Stimulated activated CD8-positive, alpha-beta memory T cell treated with anti-CD3 and anti-CD28 coated beads, Interleukin-2, amount 100 ng/mL, for 48 hours (primary cell): ENCODE measurements at regions not wholly inside any gene's neighbourhood (a gene's known extent, or its start where the extent isn't known, plus 50 kb on each side); places are given as distances from the start of the nearest gene placed in this dataset.

Experiments
- DNase-seq, 2 donors: peaks; one replicate each; pipeline ENCODE4 v3.0.0-alpha.2; 2020; ENCODE audit warnings: low read depth in 2 of 2

DNA sequence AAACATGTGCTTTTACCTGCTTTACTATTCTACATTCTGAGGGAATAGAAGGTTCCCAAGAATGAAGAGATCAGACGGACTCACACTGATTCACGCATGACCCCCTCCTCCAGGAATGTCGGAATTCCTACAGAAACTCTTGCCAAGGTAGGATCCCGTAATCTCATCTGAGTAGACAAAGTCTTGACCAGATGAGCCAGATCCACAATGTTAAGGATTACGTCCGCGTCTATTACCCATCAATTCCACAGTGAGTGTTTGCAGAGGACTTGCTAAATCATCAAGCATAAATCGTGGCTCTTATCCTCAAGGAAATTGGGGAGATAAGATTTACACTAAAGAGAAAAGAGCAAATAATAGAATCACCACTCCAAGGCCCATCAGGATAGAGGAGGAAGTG lies 245.9 kb upstream of the FOXQ1 start:
- no peak for DNase-seq

DNA sequence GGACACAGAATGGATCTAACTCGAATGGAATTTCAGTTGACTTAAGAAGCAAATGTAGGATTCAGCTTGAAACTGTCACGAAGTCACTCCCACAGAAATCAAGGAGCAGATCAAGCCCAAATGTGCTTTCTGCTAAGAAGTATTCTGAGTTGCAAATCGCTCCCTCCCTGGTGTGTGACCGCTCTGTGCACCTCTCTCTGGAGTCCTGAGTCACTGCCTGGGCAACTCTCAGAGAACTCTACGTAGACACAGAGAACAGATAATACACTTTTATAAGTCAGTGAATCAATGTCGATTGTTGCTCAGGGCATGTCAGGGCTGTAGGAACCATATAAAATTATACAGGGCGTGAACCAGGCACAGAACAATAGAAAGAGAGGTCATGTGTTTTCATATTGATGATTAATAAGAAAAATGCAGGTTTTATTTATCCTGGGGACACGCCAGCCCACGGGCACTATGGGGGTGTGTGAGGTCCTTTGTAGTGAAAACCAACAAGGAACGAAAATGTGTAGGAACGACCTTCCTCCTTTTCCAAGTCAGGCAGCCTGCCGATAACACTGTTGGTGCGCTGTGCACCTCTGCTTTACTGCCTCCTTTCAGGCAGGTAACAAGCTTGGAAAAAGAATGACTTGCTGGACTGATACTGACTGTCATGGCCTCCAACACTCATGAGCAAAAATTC lies 248.1 kb upstream of the FOXQ1 start:
- DNase-seq, result no peak

GRCh38 chr6:1062786-1063545 lies 248.9 kb upstream of the FOXQ1 start:
- DNase-seq, result no peak

GRCh38 chr6:1059596-1059995 lies 252.3 kb upstream of the FOXQ1 start:
- DNase-seq, result no peak

DNA sequence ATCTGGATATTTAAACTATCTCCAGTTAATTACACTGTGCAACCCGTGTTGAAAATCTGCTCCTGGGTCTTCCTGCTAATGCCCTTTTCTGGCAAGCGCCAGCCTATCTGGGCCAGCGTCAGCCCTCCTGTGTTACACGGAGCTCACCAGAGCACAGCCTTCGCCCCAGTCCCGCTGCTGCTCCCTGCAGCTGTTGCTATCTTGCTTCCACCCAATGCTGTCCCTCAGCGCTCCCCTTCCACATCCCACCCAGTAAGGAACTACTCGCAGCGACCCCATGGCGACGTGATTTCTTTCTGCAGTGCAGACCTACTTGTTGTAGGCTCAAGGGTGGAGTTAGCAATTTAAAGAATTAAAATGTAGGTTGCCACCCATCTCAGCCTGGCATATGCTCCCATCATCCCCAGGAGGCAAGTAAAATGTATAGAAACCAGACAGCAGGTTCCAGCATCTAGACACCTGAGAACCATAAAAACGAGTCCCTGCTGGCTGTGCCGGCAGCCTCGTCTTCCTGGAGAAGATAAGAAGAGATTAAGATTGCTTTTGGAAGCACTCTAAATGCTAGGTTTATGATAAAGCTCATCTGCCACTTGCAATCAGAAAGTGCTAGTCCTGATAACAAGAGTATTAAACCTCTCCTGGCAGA lies 254.3 kb upstream of the FOXQ1 start:
- DNase-seq, result no peak

GRCh38 chr6:1055015-1055921 lies 256.6 kb upstream of the FOXQ1 start:
- DNase-seq, result no peak

DNA sequence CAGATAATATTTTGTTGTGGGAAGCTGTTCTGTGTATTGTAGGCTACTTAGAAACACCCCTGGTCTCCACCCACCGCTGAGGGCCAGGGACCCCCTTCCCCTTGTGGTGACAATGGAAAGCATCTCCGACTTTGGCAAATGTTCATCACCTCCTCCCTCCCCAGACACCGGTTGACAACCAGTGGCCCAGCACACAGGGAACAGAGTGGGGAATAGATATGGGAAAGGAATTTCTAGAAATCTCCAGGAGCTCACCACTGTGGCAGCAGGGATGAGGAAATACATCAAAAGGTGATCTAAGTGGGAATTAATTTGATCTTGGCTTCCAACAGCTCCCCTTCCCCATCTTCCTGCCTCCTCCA lies 257.3 kb upstream of the FOXQ1 start:
- DNase-seq, result no peak

DNA sequence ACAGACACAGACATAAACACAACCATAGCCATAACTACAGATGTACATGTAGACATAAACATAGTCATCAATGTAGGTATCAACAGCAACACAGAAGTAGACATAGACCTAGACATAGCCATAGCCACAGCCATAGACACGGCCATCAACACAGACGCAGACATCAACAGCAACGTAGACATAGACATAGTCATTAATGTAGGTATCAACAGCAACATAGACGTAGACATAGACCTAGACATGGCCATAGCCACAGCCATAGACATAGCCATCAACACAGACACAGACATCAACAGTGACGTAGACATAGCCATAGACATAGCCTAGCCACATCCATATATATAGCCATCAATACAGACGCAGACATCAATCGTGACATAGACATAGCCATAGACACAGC lies 258.3 kb upstream of the FOXQ1 start:
- no peak for DNase-seq

GRCh38 chr6:1052262-1052661 lies 259.6 kb upstream of the FOXQ1 start:
- no peak for DNase-seq

DNA sequence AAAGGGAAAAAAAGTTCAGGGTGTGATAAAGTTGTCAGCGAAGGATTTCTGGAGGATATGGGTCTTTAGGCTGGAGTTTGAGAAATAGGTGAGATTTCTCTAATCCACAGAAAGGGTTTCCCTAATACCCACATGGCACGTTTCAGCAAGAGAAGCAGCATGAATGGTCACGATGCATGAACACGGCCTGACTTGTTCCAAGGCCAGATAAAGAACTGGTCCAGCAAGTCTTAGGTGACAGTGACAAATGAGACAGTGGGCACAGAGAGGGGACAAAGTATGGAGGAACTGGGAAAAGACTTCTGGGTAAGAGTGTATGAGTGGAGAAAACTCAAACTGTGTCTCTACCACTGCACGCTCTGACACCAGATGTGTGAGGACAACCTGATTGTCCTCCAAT lies 262.0 kb upstream of the FOXQ1 start:
- DNase-seq, result no peak

DNA sequence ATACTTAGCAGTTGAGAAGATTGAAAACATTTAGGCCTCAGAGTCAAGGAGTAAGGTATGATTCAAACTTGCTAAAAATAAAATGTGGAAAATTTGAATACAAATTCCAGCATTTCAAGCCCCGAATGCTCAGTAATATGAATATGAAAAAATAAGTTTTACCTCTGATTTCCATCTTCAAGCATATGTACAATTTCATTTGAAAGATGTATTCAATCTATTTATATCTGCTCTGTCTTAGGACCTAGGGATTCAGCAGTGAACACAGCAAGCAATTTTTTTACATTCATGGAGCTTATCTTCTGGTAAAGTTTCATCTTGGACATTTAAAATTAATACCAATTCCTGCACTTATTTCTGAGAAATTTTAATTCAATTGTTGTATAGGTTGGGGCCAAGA lies 262.7 kb upstream of the FOXQ1 start:
- no peak for DNase-seq

DNA sequence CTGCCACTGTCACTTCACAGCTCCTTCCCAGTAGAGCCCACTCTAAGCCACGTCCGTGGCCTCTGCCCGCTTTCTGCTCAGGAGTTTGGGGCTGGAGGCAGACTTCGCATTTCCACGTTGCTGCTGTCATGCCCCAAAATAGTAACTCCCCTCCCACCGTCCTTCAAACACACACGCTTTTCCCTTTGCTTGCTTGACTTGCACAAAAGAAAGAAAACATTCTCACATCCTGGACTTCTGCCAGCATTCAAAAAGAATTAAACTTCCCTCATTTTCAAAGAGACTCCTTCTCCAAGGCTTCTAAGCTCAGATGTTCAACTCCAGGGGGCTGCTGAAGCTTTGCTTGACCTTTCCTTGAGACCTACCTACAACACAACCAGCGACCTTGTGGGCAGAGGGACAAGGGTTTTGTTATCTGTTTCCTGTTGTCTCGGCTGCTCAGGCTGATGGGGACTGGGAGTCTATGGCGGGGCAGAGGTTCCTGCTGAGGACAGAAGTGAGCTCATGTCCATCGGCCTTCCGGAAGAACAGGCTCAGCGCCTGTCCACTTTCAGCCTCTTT lies 263.8 kb upstream of the FOXQ1 start:
- no peak for DNase-seq

GRCh38 chr6:1045239-1045638 lies 266.7 kb upstream of the FOXQ1 start:
- no peak for DNase-seq

DNA sequence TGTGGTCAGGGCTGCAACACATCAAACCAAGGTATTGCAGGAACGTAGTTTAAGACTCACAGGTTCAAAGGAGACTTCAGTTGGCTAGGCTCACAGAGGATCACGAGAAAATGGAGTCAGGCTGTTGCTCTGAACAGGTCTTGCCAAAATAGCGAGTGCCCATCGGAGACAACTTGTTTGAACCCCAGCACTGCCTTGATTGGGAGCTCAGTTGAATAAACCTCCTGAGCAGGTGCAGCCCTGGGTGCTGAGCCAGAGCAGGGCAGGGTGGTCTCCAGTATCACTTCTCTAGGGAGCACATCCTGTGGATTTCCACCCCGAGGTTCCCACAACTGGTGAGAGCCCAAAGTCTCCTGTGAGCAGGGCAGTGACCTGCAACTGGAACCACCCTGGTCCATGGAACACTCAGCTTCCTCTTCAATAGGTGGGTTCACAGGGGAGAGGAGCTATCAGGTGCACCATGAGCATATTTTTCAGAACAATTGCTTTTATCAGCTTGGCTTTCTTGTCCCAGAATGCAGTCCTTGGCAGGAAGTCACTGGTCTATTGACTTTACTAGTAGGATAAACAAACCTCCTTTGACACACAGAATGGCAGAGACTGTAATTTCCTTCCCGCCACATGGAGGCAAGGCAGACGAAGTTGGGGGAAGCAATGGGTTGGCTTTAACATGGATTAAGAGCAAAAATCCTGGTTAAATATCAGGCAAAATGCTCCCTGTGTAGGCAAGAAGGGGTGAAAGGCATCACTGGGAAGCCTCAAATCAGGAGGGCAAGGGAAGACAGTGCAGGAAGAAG lies 267.7 kb upstream of the FOXQ1 start:
- no peak for DNase-seq

DNA sequence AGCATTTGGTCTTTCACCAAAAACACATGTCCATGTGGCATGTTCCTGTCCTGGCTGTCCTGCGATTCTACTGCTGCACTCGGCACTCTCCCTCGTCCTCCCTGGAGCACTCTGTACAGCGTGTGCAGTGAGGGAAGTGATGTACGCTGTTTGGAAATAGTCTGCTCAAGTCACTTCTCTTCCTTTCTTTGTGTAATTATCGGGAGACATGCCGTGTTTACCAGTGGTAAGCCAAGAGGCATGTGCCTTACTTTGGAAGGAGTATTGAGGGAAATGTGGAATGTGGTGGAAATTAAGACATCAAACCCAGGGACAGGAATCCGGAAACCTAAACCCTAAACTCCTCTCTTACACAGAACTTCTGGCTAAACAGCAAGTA lies 268.5 kb upstream of the FOXQ1 start:
- DNase-seq, result no peak

GRCh38 chr6:1042583-1043457 lies 269.1 kb upstream of the FOXQ1 start:
- DNase-seq, result no peak

DNA sequence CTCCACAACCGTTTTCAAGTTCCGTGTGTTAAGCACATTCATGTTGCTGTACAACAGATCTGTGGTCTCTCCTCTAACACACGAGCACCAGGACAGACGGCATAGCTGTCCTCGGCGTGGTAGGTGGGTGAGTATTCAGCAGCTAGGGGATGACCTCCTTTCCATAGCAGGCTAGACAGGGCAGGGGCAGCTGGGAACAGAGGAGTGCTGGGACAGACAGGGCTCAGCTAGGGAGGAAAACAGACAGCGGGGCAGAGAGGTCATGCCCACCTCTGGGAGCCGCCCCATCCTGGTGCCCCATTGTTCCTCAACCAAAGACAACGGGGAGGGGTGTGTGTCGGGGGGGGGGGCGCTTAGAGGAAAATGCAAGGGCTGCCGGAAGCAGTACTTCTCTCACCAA lies 271.5 kb upstream of the FOXQ1 start:
- DNase-seq, result no peak

DNA sequence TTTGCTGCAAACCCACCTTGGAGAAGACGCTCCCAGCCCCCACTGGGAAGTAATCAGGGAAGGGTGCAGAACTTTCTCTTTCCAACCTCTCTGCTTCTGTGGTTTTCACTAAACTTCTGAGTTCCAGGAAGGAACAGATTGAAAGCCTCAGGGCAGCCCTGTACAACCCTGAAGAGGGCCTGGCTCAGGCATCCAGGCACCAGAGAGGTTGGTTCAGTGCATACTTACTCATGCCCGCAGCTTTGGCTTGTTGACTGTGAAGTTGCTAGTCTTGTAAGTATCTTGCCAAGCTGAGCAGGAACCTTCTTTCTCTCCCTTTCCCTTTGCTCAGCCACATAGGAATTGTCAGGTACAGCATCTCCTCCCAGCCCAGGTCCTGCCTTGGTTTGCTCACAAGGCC lies 272.2 kb upstream of the FOXQ1 start:
- no peak for DNase-seq

DNA sequence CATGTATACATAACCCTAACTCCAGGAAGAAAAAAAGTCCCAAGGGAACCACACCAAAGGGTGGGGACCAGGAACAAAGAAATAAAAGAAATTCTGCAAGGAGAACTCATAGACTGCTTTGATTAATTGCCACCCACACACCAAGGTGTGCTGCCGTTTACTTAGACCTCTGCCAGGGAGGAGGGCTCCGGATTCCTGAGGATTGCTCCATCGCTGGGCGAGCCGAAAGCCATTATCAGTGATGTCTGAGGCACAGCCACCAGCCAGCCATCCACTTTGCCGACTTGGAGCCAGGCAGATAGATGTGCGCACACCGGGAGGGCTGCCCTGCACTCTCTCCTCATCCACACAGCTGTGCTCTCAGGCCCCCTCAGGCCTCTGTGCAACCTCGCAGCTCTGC lies 272.7 kb upstream of the FOXQ1 start:
- no peak for DNase-seq
